Erythroblast (primary cell): ENCODE measurements at regions not wholly inside any gene's neighbourhood (a gene's known extent, or its start where the extent isn't known, plus 50 kb on each side); places are given as distances from the start of the nearest gene placed in this dataset.

ENCODE experiments used
- GATA1 ChIP-seq: IDR thresholded peaks from 2 replicates; pipeline ENCODE4 v1.6.1; 2011; ENCODE audit warnings: low read depth, mild to moderate bottlenecking, control low read depth, low read length, moderate library complexity
- POLR2A ChIP-seq: IDR thresholded peaks from 2 replicates; pipeline ENCODE4 v1.6.1; 2011; ENCODE audit warnings: mild to moderate bottlenecking, low read length

DNA sequence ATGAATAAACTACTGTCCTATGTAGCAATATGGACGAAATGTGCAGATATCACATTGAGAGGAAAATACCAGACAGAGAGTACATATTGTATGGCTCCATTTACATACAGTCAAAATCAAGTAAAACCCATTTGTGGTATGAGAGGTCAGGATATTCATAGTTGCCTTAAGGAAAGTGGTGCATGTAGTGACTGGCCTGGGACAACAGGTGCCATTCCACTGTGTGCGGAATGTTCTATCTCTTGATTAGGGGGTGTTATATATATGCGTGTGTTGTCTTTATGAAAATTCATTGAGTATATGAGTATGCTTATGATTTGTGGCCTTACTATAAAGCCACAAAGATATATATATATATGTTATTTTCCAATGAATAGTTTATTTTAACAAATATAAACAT lies 964.0 kb downstream of the SORCS3 start:
- no peak for TF ChIP-seq POLR2A
- no peak for TF ChIP-seq GATA1
